Suprapubic skin (tissue), 4 donors: ENCODE measurements at regions not wholly inside any gene's neighbourhood (a gene's known extent, or its start where the extent isn't known, plus 50 kb on each side); places are given as distances from the start of the nearest gene placed in this dataset.
"Not testable (repeated sequence)": the region's sequence is repeated elsewhere in the genome, so short reads cannot be mapped to it uniquely, and the experiment has no call there.

ENCODE experiments used
- DNase-seq, 2 donors: peaks; one replicate each; pipeline ENCODE4 v3.0.0-alpha.2; 2019; ENCODE audit warnings: low spot score in 2 of 2
- H3K27ac ChIP-seq: fragments of 200-600 bp; sonication (generic); one replicate; pipeline ENCODE4 v1.5.1; 2019
- H3K27me3 ChIP-seq: fragments of 200-600 bp; sonication (generic); one replicate; pipeline ENCODE4 v1.5.1; 2019
- H3K36me3 ChIP-seq: fragments of 200-600 bp; sonication (generic); one replicate; pipeline ENCODE4 v1.5.1; 2019
- H3K4me1 ChIP-seq: fragments of 200-600 bp; sonication (generic); one replicate; pipeline ENCODE4 v1.5.1; 2019
- H3K4me3 ChIP-seq: fragments of 200-600 bp; sonication (generic); one replicate; pipeline ENCODE4 v1.5.1; 2019; ENCODE audit warnings: mild to moderate bottlenecking
- H3K9me3 ChIP-seq: fragments of 200-600 bp; sonication (generic); one replicate; pipeline ENCODE4 v1.5.1; 2019
- CTCF ChIP-seq, 2 donors: fragments of 200-600 bp in 1 of 2; fragments of 450-650 bp in 1 of 2; sonication (generic) in 1 of 2; IDR thresholded peaks; one replicate each; pipeline ENCODE4 v1.5.1; 2016 to 2019; ENCODE audit warnings: antibody characterized with exemption in 2 of 2, mild to moderate bottlenecking in 1 of 2, moderate library complexity in 1 of 2
- EP300 ChIP-seq: sonication (generic); formaldehyde crosslinking; IDR thresholded peaks from one replicate; pipeline ENCODE4 v1.6.1; 2017; ENCODE audit warnings: antibody characterized with exemption
- POLR2A ChIP-seq, 2 donors: fragments of 450-650 bp; IDR thresholded peaks; one replicate each; pipeline ENCODE4 v1.6.1; 2017; ENCODE audit warnings: antibody characterized with exemption in 2 of 2, mild to moderate bottlenecking in 2 of 2, moderate library complexity in 2 of 2
- POLR2AphosphoS5 ChIP-seq, 3 donors: sonication (generic); formaldehyde crosslinking; IDR thresholded peaks; one replicate each; pipeline ENCODE4 v1.6.1; 2017; ENCODE audit warnings: antibody characterized with exemption in 3 of 3
- WGBS: methylation state at CpG from one replicate; pipeline ENCODE4 v1.1.5; 2018; 5-methylcytosine and 5-hydroxymethylcytosine counted together

DNA sequence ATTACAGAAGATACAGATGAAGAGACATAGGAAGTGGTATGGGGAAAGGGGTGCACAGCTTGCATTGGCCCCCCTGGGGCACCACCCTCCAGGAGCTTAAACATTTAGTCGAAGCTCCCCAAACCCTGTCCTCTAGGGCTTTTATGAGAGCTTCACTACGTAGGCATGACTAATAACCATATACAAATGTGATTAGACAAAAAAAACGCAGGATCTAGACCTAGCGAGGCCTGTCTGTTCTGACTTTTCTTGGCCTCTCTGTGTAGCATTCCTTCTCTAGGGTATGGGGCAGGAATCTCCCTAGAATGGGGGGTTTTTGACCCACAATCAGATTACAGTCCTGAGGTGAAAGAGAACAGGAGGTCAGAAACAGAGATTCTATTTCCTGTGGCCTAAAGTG, 293.7 kb upstream of the GALNTL6 start:
- H3K4me3 ChIP-seq, result no peak overlapping the region
- peaks cover 3% of the 10 kb centered on the region for H3K9me3 ChIP-seq
- no peaks in the 10 kb centered on the region for H3K36me3 ChIP-seq
- no peaks in the 10 kb centered on the region for H3K4me1 ChIP-seq
- DNase-seq, result no peak
- no peak for TF ChIP-seq POLR2AphosphoS5 (IDR thresholded peaks at IDR 0.05)
- TF ChIP-seq EP300, result no peak
- no peak for TF ChIP-seq CTCF (IDR thresholded peaks at IDR 0.05)
- no peak for TF ChIP-seq POLR2A (IDR thresholded peaks at IDR 0.05)
- H3K27me3 ChIP-seq, result no peaks in the 10 kb centered on the region
- no peak overlapping the region for H3K27ac ChIP-seq
- WGBS, result 81% methylated on average over 4 of the region's 4 CpGs

- no peaks in the 10 kb centered on the region for H3K36me3 ChIP-seq
- 100% methylated on average over 1 of the region's 1 CpG for WGBS
- no peak overlapping the region for H3K4me3 ChIP-seq
- H3K27ac ChIP-seq, result no peak overlapping the region
- peaks cover 3% of the 10 kb centered on the region for H3K9me3 ChIP-seq
- H3K27me3 ChIP-seq, result no peaks in the 10 kb centered on the region
- TF ChIP-seq EP300 (no peak), POLR2A (IDR thresholded peaks at IDR 0.05) (no peak), CTCF (IDR thresholded peaks at IDR 0.05) (no peak), POLR2AphosphoS5 (IDR thresholded peaks at IDR 0.05) (no peak)
- no peak for DNase-seq
- H3K4me1 ChIP-seq, result no peaks in the 10 kb centered on the region
Observed at GRCh38 chr4:171517883-171518282, 295.3 kb upstream of the GALNTL6 start.

DNA sequence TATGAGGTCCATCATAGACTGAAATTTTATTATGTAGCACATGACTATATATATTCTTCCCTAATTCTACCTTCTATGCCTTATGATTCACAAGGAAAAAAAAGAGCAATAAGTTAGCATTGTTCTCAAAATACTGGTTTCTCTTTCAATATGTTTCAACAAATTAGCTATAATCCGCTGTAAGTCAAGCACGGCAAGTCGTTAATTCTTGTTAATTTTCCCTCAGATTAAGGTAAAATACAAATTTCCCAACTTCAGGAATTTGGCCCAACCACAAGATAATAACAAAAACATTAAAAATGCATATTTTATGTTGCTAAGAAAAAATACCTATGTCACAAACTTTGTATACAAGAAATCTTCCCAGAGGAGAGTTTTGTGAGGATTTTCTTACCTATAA, 296.5 kb upstream of the GALNTL6 start:
- DNase-seq, result no peak
- TF ChIP-seq POLR2A (IDR thresholded peaks at IDR 0.05), result no peak
- TF ChIP-seq EP300, result no peak
- TF ChIP-seq POLR2AphosphoS5 (IDR thresholded peaks at IDR 0.05), result no peak
- TF ChIP-seq CTCF (IDR thresholded peaks at IDR 0.05), result no peak
- H3K27me3 ChIP-seq, result no peaks in the 10 kb centered on the region
- H3K4me1 ChIP-seq, result no peaks in the 10 kb centered on the region
- H3K4me3 ChIP-seq, result no peak overlapping the region
- WGBS, result 58% methylated on average over 3 of the region's 3 CpGs
- H3K27ac ChIP-seq, result no peak overlapping the region
- peaks cover 6% of the 10 kb centered on the region for H3K9me3 ChIP-seq
- H3K36me3 ChIP-seq, result no peaks in the 10 kb centered on the region

- Histone ChIP-seq H3K4me1 (no peaks in the 10 kb centered on the region), H3K36me3 (no peaks in the 10 kb centered on the region), H3K27ac (no peak overlapping the region), H3K4me3 (no peak overlapping the region), H3K9me3 (no peaks in the 10 kb centered on the region), H3K27me3 (no peaks in the 10 kb centered on the region)
- TF ChIP-seq CTCF (IDR thresholded peaks at IDR 0.05) (no peak), POLR2A (IDR thresholded peaks at IDR 0.05) (no peak), EP300 (no peak), POLR2AphosphoS5 (IDR thresholded peaks at IDR 0.05) (no peak)
- no peak for DNase-seq
Observed at GRCh38 chr4:171484681-171485080, 328.5 kb upstream of the GALNTL6 start.

DNA sequence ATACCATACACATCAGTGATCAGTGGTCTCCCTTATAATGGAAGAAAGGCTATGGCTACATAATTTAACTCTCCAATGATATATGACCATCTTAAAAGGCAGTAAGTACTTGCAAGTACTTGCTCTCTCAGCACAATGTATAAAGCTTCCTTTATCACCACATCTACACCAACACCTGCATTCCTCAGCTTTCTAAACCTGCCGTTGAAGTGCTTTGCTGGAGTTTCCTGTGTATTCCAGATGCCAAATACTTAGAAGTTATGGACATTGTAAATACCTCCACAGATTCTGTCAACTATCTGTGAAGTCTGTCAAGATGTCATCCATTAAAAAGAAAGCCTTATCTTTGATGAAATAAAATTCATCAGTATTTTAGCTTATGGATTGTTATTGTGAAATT, 335.0 kb upstream of the GALNTL6 start:
- no peak overlapping the region for H3K27ac ChIP-seq
- DNase-seq, result no peak
- no peak overlapping the region for H3K4me3 ChIP-seq
- H3K36me3 ChIP-seq, result no peaks in the 10 kb centered on the region
- 38% methylated on average over 1 of the region's 1 CpG for WGBS
- no peaks in the 10 kb centered on the region for H3K9me3 ChIP-seq
- no peak for TF ChIP-seq POLR2A (IDR thresholded peaks at IDR 0.05)
- no peak for TF ChIP-seq CTCF (IDR thresholded peaks at IDR 0.05)
- no peak for TF ChIP-seq POLR2AphosphoS5 (IDR thresholded peaks at IDR 0.05)
- no peak for TF ChIP-seq EP300
- no peaks in the 10 kb centered on the region for H3K4me1 ChIP-seq
- H3K27me3 ChIP-seq, result no peaks in the 10 kb centered on the region

GRCh38 chr4:171475111-171475510, 338.1 kb upstream of the GALNTL6 start:
- H3K27me3 ChIP-seq, H3K36me3 ChIP-seq, H3K4me1 ChIP-seq, H3K4me3 ChIP-seq, H3K9me3 ChIP-seq, DNase-seq, H3K27ac ChIP-seq: not testable (repeated sequence)
- WGBS, result 80% methylated on average over 3 of the region's 3 CpGs
